ENCODE measurements at regions not wholly inside any gene's neighbourhood (a gene's known extent, or its start where the extent isn't known, plus 50 kb on each side); places are given as distances from the start of the nearest gene placed in this dataset.
"Not testable (repeated sequence)": the region's sequence is repeated elsewhere in the genome, so short reads cannot be mapped to it uniquely, and the experiment has no call there.

GRCh38 chr1:219549215-219549614 lies 63.7 kb downstream of the ZC3H11B start:
- H3K4me3 ChIP-seq (ENCODE audit: insufficient read depth, low read length, poor library complexity, severe bottlenecking) = no peak overlapping the region
- H4K20me1 ChIP-seq (ENCODE audit: low read depth, low read length) = no peaks in the 10 kb centered on the region
- no peak overlapping the region for H3K27ac ChIP-seq (ENCODE audit: low read depth, low read length)
- H3K9ac ChIP-seq (ENCODE audit: low read length) = no peak overlapping the region
- H2AFZ ChIP-seq (ENCODE audit: low read depth, low read length, severe bottlenecking) = no peak overlapping the region
- no peaks in the 10 kb centered on the region for H3K27me3 ChIP-seq (ENCODE audit: low read length)
- no peaks in the 10 kb centered on the region for H3F3A ChIP-seq (ENCODE audit: insufficient read depth)
- no peaks in the 10 kb centered on the region for H3K9me2 ChIP-seq (replicated peaks; ENCODE audit: insufficient read depth, low read length)
- H3K4me2 ChIP-seq (ENCODE audit: low read depth, low read length, poor library complexity, severe bottlenecking) = no peak overlapping the region
- TF ChIP-seq CTCF (IDR thresholded peaks at IDR 0.05; ENCODE audit: insufficient read depth, low read length, poor library complexity, severe bottlenecking) (no peak), EZH2phosphoT487 (conservative IDR thresholded peaks at IDR 0.05; ENCODE audit: low read length) (no peak)
- no peaks in the 10 kb centered on the region for H3K9me3 ChIP-seq (ENCODE audit: insufficient read depth, low read length)
- no peaks in the 10 kb centered on the region for H3K36me3 ChIP-seq (ENCODE audit: low read length)
- no peaks in the 10 kb centered on the region for H3K79me2 ChIP-seq (ENCODE audit: insufficient read depth, low read length)

- Histone ChIP-seq H3K4me3 (ENCODE audit: insufficient read depth, low read length, poor library complexity, severe bottlenecking) (no peak overlapping the region), H3K9ac (ENCODE audit: low read length) (no peak overlapping the region), H3K36me3 (ENCODE audit: low read length) (no peaks in the 10 kb centered on the region), H3K27me3 (ENCODE audit: low read length) (no peaks in the 10 kb centered on the region), H2AFZ (ENCODE audit: low read depth, low read length, severe bottlenecking) (no peak overlapping the region), H4K20me1 (ENCODE audit: low read depth, low read length) (no peaks in the 10 kb centered on the region), H3K27ac (ENCODE audit: low read depth, low read length) (no peak overlapping the region), H3F3A (ENCODE audit: insufficient read depth) (no peaks in the 10 kb centered on the region), H3K79me2 (ENCODE audit: insufficient read depth, low read length) (no peaks in the 10 kb centered on the region), H3K9me2 (replicated peaks; ENCODE audit: insufficient read depth, low read length) (no peaks in the 10 kb centered on the region), H3K9me3 (ENCODE audit: insufficient read depth, low read length) (no peaks in the 10 kb centered on the region), H3K4me2 (ENCODE audit: low read depth, low read length, poor library complexity, severe bottlenecking) (no peak overlapping the region)
- no peak for TF ChIP-seq CTCF (IDR thresholded peaks at IDR 0.05; ENCODE audit: insufficient read depth, low read length, poor library complexity, severe bottlenecking)
- TF ChIP-seq EZH2phosphoT487 (conservative IDR thresholded peaks at IDR 0.05; ENCODE audit: low read length) = no peak
Measured at GRCh38 chr1:219548386-219548785, 64.5 kb downstream of the ZC3H11B start.

GRCh38 chr1:219545756-219546155 lies 67.1 kb downstream of the ZC3H11B start:
- not testable (repeated sequence) for H3K27ac ChIP-seq (ENCODE audit: low read depth, low read length); H2AFZ ChIP-seq (ENCODE audit: low read depth, low read length, severe bottlenecking); H3K79me2 ChIP-seq (ENCODE audit: insufficient read depth, low read length); H3K4me3 ChIP-seq (ENCODE audit: insufficient read depth, low read length, poor library complexity, severe bottlenecking); H3K27me3 ChIP-seq (ENCODE audit: low read length); H3K4me2 ChIP-seq (ENCODE audit: low read depth, low read length, poor library complexity, severe bottlenecking); H3K9me2 ChIP-seq (replicated peaks; ENCODE audit: insufficient read depth, low read length); H3K9ac ChIP-seq (ENCODE audit: low read length); H3K36me3 ChIP-seq (ENCODE audit: low read length); H3K9me3 ChIP-seq (ENCODE audit: insufficient read depth, low read length); H3F3A ChIP-seq (ENCODE audit: insufficient read depth); H4K20me1 ChIP-seq (ENCODE audit: low read depth, low read length)

GRCh38 chr1:219544163-219544846 lies 68.6 kb downstream of the ZC3H11B start:
- no peaks in the 10 kb centered on the region for H3F3A ChIP-seq (ENCODE audit: insufficient read depth)

More at GRCh38 chr1:219544163-219544846, 68.6 kb downstream of the ZC3H11B start:
- Histone ChIP-seq H3K36me3 (ENCODE audit: low read length) (no peaks in the 10 kb centered on the region), H3K27me3 (ENCODE audit: low read length) (no peaks in the 10 kb centered on the region), H3K9ac (ENCODE audit: low read length) (no peak overlapping the region), H3K4me3 (ENCODE audit: insufficient read depth, low read length, poor library complexity, severe bottlenecking) (no peak overlapping the region), H3K79me2 (ENCODE audit: insufficient read depth, low read length) (no peaks in the 10 kb centered on the region), H3K9me2 (replicated peaks; ENCODE audit: insufficient read depth, low read length) (no peaks in the 10 kb centered on the region), H4K20me1 (ENCODE audit: low read depth, low read length) (no peaks in the 10 kb centered on the region), H3K9me3 (ENCODE audit: insufficient read depth, low read length) (no peaks in the 10 kb centered on the region), H3K4me2 (ENCODE audit: low read depth, low read length, poor library complexity, severe bottlenecking) (no peak overlapping the region), H3K27ac (ENCODE audit: low read depth, low read length) (no peak overlapping the region), H2AFZ (ENCODE audit: low read depth, low read length, severe bottlenecking) (no peak overlapping the region)
- TF ChIP-seq CTCF (IDR thresholded peaks at IDR 0.05; ENCODE audit: insufficient read depth, low read length, poor library complexity, severe bottlenecking) (no peak), EZH2phosphoT487 (conservative IDR thresholded peaks at IDR 0.05; ENCODE audit: low read length) (no peak)
